HG03457 (cell line): ENCODE measurements at regions not wholly inside any gene's neighbourhood (a gene's known extent, or its start where the extent isn't known, plus 50 kb on each side); places are given as distances from the start of the nearest gene placed in this dataset.
A peak's percentile ranks its signal among the peaks of the same experiment; 100 is the strongest.

Experiments used
- ATAC-seq: cut with Tn5 transposase; IDR thresholded peaks from one replicate; pipeline ENCODE4 v1.9.1; 2021; ENCODE audit warnings: moderate number of reproducible peaks; ENCODE audit not compliant: unreplicated experiment

DNA sequence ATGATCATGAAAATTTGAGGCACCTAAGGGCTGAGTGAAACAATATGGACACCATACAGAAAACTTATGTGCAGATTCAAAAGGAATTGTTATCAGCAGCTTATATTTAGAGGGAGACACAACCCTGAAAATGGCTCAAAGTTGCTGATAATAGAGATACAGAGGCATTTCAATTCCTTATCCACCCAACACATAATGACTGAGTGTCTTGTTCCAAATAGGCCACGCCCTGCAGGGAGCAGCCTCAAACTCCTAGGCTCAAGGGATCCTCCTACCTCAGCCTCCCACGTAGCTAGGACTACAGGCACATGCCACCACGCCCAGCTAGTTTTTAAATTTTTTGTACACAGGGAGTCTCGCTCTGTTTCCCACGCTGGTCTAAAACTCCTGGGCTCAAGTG, 79.0 kb downstream of the LBH start:
- ATAC-seq: no peak

- no peak for ATAC-seq
Measured at GRCh38 chr2:30310955-30311354, 79.6 kb downstream of the LBH start.

GRCh38 chr2:30311711-30312110, 80.4 kb downstream of the LBH start:
- ATAC-seq: no peak

- no peak for ATAC-seq
Measured at GRCh38 chr2:30312916-30313315, 81.6 kb downstream of the LBH start.

GRCh38 chr2:30314981-30315380, 83.6 kb downstream of the LBH start:
- ATAC-seq: no peak

GRCh38 chr2:30315391-30316063, 84.2 kb downstream of the LBH start:
- ATAC-seq: no peak

- ATAC-seq: no peak
Measured at GRCh38 chr2:30316408-30316807, 85.1 kb downstream of the LBH start.

GRCh38 chr2:30318987-30319782, 87.9 kb downstream of the LBH start:
- no peak for ATAC-seq

GRCh38 chr2:30321466-30321865, 90.1 kb downstream of the LBH start:
- no peak for ATAC-seq

DNA sequence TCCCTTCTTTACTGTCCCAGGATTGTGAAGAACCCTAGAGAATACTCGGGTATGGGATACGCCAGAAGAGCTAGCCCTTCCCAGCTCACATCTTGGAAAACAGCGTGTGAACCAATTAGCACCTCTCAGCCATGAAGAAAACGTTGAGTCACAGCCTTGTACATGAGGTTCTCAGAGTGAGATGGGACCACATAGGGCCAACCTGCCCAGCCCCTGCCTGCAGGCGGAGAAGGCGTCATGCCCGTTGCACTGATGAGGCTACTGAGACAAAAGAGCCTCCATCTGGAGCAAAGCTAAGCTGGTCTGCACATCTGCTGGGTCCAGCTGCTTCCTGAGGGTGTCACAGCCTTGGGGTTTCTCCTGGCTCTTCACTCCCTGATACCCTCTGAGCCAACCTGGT, 92.2 kb downstream of the LBH start:
- ATAC-seq: no peak

DNA sequence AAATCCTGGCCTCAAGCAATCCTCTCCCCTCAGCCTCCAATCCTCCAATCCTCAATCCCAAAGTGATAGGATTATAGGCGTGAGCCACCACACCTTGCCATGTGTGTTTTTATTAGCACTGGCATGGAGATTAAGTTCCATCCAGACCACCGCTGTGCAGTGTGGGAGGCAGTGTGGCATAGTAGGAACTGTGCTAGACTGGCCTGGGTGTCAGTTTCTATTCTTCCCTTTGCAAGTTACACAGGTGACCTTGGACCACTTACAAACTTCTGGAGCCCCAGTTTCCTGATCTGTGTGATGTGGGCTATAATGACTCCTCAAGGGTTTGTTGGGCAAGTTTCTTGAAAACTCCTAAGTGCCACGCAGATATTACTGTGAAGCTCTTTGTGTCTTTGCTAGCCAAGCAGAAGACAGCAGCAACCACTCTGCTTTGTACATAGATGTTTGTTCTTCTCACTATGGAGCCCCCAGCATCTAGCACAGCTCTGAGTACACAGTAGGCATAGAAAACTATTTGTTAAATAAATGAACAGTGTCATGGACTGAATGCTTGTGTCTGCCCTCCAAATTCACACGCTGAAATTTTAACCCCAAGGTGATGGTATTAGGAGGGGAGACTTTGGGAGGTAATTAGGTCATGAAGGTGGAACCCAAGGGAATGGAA, 93.0 kb downstream of the LBH start:
- ATAC-seq: no peak

DNA sequence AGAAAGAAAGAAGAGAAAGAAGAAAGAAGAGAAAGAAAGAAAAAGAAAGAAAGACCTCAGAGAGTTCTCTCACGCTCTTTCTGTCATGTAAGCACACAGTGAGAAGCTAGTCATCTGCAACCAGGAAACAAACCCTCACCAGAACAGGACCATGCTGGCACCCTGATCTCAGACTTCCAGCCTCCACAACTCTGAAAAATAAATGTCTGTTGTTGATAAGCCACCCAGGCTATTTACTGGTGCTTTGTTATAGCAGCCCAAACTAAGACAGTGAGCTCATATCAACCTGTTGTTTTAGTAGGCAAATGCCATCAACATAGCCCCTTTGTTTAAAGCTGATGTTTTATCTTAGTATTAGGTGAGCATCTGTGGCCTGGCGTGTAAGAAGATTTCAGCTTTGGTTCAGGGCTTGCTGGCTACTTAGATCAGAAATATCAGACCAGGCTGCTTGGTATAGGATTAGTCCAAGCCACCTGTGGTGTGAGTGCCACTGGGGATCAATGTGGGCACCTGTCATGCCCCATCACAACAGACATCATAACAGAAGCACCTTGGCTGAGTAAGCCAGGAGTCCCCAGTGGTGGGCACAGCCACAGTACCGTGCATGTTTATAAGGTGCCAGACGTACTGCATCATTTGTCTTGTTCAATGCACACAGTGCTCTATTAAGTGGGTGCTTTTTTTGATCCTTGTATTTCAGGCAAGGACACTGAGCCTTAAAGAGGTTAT, 94.4 kb downstream of the LBH start:
- no peak for ATAC-seq

DNA sequence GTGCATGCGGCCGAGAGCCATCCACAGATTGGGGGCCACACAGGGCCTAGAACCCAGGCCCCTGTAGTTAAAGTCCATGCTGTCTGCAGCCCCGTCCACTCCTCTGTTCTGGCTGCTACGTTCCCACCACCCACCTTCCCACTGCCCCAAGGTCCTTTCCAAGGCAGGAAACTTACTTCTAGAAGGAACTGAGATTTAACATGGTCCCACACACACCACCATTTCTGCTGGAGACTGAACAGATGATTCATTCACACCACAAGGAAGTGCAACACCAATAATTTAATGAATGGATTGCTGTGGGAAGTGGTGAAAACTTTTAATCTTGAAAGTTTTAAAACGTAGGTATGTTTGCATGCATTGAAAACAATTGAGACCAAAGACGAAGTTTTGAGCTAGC, 95.2 kb downstream of the LBH start:
- no peak for ATAC-seq

- no peak for ATAC-seq
Measured at GRCh38 chr2:30331038-30331437, 99.7 kb downstream of the LBH start.

DNA sequence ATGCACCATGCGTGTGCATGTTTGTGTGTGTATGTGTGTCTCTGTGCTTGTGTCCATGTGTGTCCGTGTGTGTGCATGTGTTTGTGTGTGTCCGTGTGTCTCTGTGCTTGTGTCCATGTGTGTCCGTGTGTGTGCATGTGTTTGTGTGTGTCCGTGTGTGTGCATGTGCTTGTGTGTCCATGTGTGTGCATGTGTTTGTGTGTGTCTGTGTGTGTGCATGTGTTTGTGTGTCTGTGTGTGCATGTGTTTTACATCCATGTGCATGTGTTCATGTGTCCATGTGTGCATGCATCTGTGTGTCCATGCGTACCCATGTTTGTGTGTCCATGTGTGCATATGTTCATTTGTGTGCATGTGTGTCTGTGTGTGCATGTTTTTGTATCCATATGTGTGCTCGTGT, 100.5 kb downstream of the LBH start:
- no peak for ATAC-seq

GRCh38 chr2:30332791-30333453, 101.6 kb downstream of the LBH start:
- no peak for ATAC-seq

- ATAC-seq: no peak
Measured at GRCh38 chr2:30334762-30335363, 103.5 kb downstream of the LBH start.

GRCh38 chr2:30336084-30336483, 104.8 kb downstream of the LBH start:
- ATAC-seq: no peak

DNA sequence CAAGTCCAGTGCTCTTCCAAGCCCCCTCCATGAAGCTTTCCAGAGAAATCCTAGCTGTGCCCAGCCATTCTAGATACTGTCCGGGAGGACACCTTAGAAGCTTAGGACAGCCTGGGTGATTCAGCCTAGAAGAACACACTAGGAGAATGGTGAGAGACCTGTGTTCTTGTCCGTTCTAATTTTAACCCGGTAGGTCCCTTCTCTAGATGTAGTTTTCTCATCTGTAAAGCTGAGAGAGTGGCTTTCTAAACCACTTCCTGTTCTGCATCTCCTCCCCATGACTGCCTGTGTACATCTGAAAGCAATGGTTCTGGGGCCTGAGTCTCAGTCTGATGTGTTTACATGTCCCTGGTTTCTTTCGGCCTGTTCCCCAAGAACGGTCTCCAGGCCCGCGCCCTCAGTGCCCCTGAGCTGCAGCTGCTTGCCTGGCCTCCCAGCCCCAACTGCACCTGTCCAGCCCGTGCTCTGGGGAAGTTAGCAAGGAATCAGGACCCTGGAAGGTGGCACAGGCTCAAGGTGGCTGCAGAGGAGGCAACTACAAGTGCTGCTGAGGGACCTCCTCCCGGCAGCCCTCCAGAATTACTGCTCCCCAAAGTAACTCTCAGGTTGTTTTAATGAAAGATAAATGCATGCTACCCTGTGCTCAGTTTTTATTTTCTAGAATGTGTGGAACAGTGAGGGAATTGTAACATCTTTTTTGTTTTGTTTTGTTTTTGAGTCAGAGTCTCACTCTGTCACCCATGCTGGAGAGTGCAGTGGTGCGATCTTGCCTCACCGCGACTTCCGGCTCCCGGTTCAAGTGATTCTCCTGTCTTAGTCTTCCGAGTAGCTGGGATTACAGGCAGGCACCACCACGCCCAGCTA, 105.9 kb downstream of the LBH start:
- ATAC-seq: peak; percentile 74

GRCh38 chr2:30338475-30338874, 107.1 kb downstream of the LBH start:
- ATAC-seq: no peak
